Neural progenitor cell (in vitro differentiated cells): ENCODE measurements at regions not wholly inside any gene's neighbourhood (a gene's known extent, or its start where the extent isn't known, plus 50 kb on each side); places are given as distances from the start of the nearest gene placed in this dataset.
A peak's percentile ranks its signal among the peaks of the same experiment; 100 is the strongest.

Experiments used
- DNase-seq: peaks from one replicate; pipeline ENCODE4 v3.0.0-alpha.2; 2016; ENCODE audit warnings: low spot score
- H2AFZ ChIP-seq: fragments of 200-600 bp; sonication (generic); replicated peaks from 2 replicates; pipeline ENCODE4 v1.6.1; 2016; ENCODE audit warnings: antibody characterized with exemption
- H3F3A ChIP-seq: fragments of 200-600 bp; sonication (generic); 2 replicates; pipeline ENCODE4 v1.6.1; 2016; ENCODE audit warnings: antibody characterized with exemption, low read depth
- H3K27ac ChIP-seq: fragments of 200-600 bp; sonication (generic); 2 replicates; pipeline ENCODE4 v1.5.1; 2016; ENCODE audit warnings: mild to moderate bottlenecking
- H3K27me3 ChIP-seq: fragments of 200-600 bp; sonication (generic); 2 replicates; pipeline ENCODE4 v1.6.1; 2016; ENCODE audit warnings: mild to moderate bottlenecking, moderate library complexity
- H3K36me3 ChIP-seq: fragments of 200-600 bp; sonication (generic); 2 replicates; pipeline ENCODE4 v1.5.1; 2016
- H3K4me1 ChIP-seq: fragments of 200-600 bp; sonication (generic); 2 replicates; pipeline ENCODE4 v1.6.1; 2016; ENCODE audit warnings: mixed run types
- H3K4me2 ChIP-seq: fragments of 200-600 bp; sonication (generic); 2 replicates; pipeline ENCODE4 v1.6.1; 2016
- H3K4me3 ChIP-seq: fragments of 200-600 bp; sonication (generic); 2 replicates; pipeline ENCODE4 v1.5.1; 2016
- H3K79me2 ChIP-seq: fragments of 200-600 bp; sonication (generic); 2 replicates; pipeline ENCODE4 v1.6.1; 2016; ENCODE audit warnings: low read depth
- H3K9ac ChIP-seq: fragments of 200-600 bp; sonication (generic); 2 replicates; pipeline ENCODE4 v1.6.1; 2016
- H3K9me3 ChIP-seq: fragments of 200-600 bp; sonication (generic); 2 replicates; pipeline ENCODE4 v1.5.1; 2016; ENCODE audit warnings: low read depth
- H4K20me1 ChIP-seq: fragments of 200-600 bp; sonication (generic); 2 replicates; pipeline ENCODE4 v1.6.1; 2016; ENCODE audit warnings: low read depth
- H3K27ac Mint-ChIP-seq: 3 replicates; pipeline ENCODE4 v1.8.0; 2021; ENCODE audit warnings: mixed read lengths
- H3K27me3 Mint-ChIP-seq: 2 replicates; pipeline ENCODE4 v1.8.0; 2022; ENCODE audit warnings: low read depth, mild to moderate bottlenecking, inconsistent platforms, moderate library complexity, mixed read lengths; ENCODE audit not compliant: insufficient read depth
- H3K36me3 Mint-ChIP-seq: 3 replicates; pipeline ENCODE4 v1.8.0; 2021; ENCODE audit warnings: mixed read lengths
- H3K4me1 Mint-ChIP-seq: 3 replicates; pipeline ENCODE4 v1.8.0; 2021; ENCODE audit warnings: mixed read lengths
- H3K4me3 Mint-ChIP-seq: 3 replicates; pipeline ENCODE4 v1.8.0; 2021; ENCODE audit warnings: mild to moderate bottlenecking, moderate library complexity, mixed read lengths
- H3K9me3 Mint-ChIP-seq: 3 replicates; pipeline ENCODE4 v1.8.0; 2020; ENCODE audit warnings: mixed read lengths
- CTCF ChIP-seq: fragments of 200-600 bp; sonication (generic); IDR thresholded peaks from 2 replicates; pipeline ENCODE4 v1.5.1; 2017; ENCODE audit warnings: antibody characterized with exemption, mild to moderate bottlenecking
- EZH2 ChIP-seq: fragments of 200-600 bp; sonication (generic); IDR thresholded peaks from 2 replicates; pipeline ENCODE4 v1.6.1; 2017; ENCODE audit warnings: antibody characterized with exemption, mild to moderate bottlenecking, moderate library complexity
- EZH2phosphoT487 ChIP-seq: fragments of 200-600 bp; sonication (generic); IDR thresholded peaks from 2 replicates; pipeline ENCODE4 v1.6.1; 2017; ENCODE audit warnings: antibody characterized with exemption

- Mint-ChIP-seq H3K27ac (no peak overlapping the region), H3K27me3 (no peaks in the 10 kb centered on the region), H3K4me3 (no peak overlapping the region), H3K4me1 (no peaks in the 10 kb centered on the region), H3K9me3 (no peaks in the 10 kb centered on the region), H3K36me3 (no peaks in the 10 kb centered on the region)
- TF ChIP-seq EZH2phosphoT487 = no peak
- TF ChIP-seq EZH2 = no peak
- no peak for TF ChIP-seq CTCF
- no peak overlapping the region for H3K4me2 ChIP-seq
- no peaks in the 10 kb centered on the region for H3K36me3 ChIP-seq
- no peaks in the 10 kb centered on the region for H3K27me3 ChIP-seq
- no peaks in the 10 kb centered on the region for H4K20me1 ChIP-seq
- no peak overlapping the region for H3K4me3 ChIP-seq
- H2AFZ ChIP-seq = no peak overlapping the region
- no peaks in the 10 kb centered on the region for H3F3A ChIP-seq
- no peak overlapping the region for H3K27ac ChIP-seq
- no peak for DNase-seq
- no peaks in the 10 kb centered on the region for H3K9me3 ChIP-seq
- no peak overlapping the region for H3K9ac ChIP-seq
- peaks cover 10% of the 10 kb centered on the region for H3K4me1 ChIP-seq
- no peaks in the 10 kb centered on the region for H3K79me2 ChIP-seq
These were observed 189.3 kb upstream of the FSHR start for GRCh38 chr2:49343638-49344037.

GRCh38 chr2:49342156-49342555 lies 187.8 kb upstream of the FSHR start:
- Histone ChIP-seq H2AFZ (no peak overlapping the region), H3K9me3 (no peaks in the 10 kb centered on the region), H3K4me2 (no peak overlapping the region), H3K36me3 (no peaks in the 10 kb centered on the region), H3K27me3 (no peaks in the 10 kb centered on the region), H3K9ac (no peak overlapping the region), H3K4me1 (peaks cover 10% of the 10 kb centered on the region), H3K4me3 (no peak overlapping the region), H3F3A (no peaks in the 10 kb centered on the region), H3K27ac (no peak overlapping the region), H3K79me2 (no peaks in the 10 kb centered on the region), H4K20me1 (no peaks in the 10 kb centered on the region)
- TF ChIP-seq EZH2phosphoT487 = no peak
- no peak for TF ChIP-seq EZH2
- TF ChIP-seq CTCF = no peak
- H3K27ac Mint-ChIP-seq = no peak overlapping the region
- H3K36me3 Mint-ChIP-seq = no peaks in the 10 kb centered on the region
- no peak for DNase-seq
- H3K9me3 Mint-ChIP-seq = no peaks in the 10 kb centered on the region
- H3K27me3 Mint-ChIP-seq = no peaks in the 10 kb centered on the region
- H3K4me1 Mint-ChIP-seq = no peaks in the 10 kb centered on the region
- no peak overlapping the region for H3K4me3 Mint-ChIP-seq

GRCh38 chr2:49335546-49335945 lies 181.2 kb upstream of the FSHR start:
- no peaks in the 10 kb centered on the region for H3K36me3 ChIP-seq
- Mint-ChIP-seq H3K4me3 (no peak overlapping the region), H3K9me3 (no peaks in the 10 kb centered on the region), H3K27me3 (no peaks in the 10 kb centered on the region), H3K4me1 (no peaks in the 10 kb centered on the region), H3K27ac (no peak overlapping the region), H3K36me3 (no peaks in the 10 kb centered on the region)
- H3K9ac ChIP-seq = no peak overlapping the region
- no peak overlapping the region for H3K4me2 ChIP-seq
- TF ChIP-seq EZH2 (no peak), EZH2phosphoT487 (no peak), CTCF (no peak)
- no peaks in the 10 kb centered on the region for H4K20me1 ChIP-seq
- H3K27ac ChIP-seq = no peak overlapping the region
- H3K9me3 ChIP-seq = no peaks in the 10 kb centered on the region
- no peaks in the 10 kb centered on the region for H3F3A ChIP-seq
- no peaks in the 10 kb centered on the region for H3K79me2 ChIP-seq
- DNase-seq = no peak
- H3K4me3 ChIP-seq = no peak overlapping the region
- peaks cover 10% of the 10 kb centered on the region for H3K4me1 ChIP-seq
- H3K27me3 ChIP-seq = no peaks in the 10 kb centered on the region
- no peak overlapping the region for H2AFZ ChIP-seq

- Histone ChIP-seq H3K36me3 (no peaks in the 10 kb centered on the region), H2AFZ (no peak overlapping the region), H3K4me3 (no peak overlapping the region), H3F3A (no peaks in the 10 kb centered on the region), H4K20me1 (no peaks in the 10 kb centered on the region), H3K27me3 (no peaks in the 10 kb centered on the region), H3K27ac (no peak overlapping the region), H3K4me2 (no peak overlapping the region), H3K9ac (no peak overlapping the region), H3K9me3 (no peaks in the 10 kb centered on the region), H3K79me2 (no peaks in the 10 kb centered on the region), H3K4me1 (no peaks in the 10 kb centered on the region)
- no peak for DNase-seq
- TF ChIP-seq EZH2phosphoT487 (no peak), CTCF (peak; percentile 13), EZH2 (no peak)
- no peaks in the 10 kb centered on the region for H3K27me3 Mint-ChIP-seq
- H3K9me3 Mint-ChIP-seq = no peaks in the 10 kb centered on the region
- no peaks in the 10 kb centered on the region for H3K36me3 Mint-ChIP-seq
- no peak overlapping the region for H3K27ac Mint-ChIP-seq
- no peaks in the 10 kb centered on the region for H3K4me1 Mint-ChIP-seq
- H3K4me3 Mint-ChIP-seq = no peak overlapping the region
These were observed 178.1 kb upstream of the FSHR start for GRCh38 chr2:49332415-49332814.
